ENCODE measurements at regions not wholly inside any gene's neighbourhood (a gene's known extent, or its start where the extent isn't known, plus 50 kb on each side); places are given as distances from the start of the nearest gene placed in this dataset.
"Not testable (repeated sequence)": the region's sequence is repeated elsewhere in the genome, so short reads cannot be mapped to it uniquely, and the experiment has no call there.

DNA sequence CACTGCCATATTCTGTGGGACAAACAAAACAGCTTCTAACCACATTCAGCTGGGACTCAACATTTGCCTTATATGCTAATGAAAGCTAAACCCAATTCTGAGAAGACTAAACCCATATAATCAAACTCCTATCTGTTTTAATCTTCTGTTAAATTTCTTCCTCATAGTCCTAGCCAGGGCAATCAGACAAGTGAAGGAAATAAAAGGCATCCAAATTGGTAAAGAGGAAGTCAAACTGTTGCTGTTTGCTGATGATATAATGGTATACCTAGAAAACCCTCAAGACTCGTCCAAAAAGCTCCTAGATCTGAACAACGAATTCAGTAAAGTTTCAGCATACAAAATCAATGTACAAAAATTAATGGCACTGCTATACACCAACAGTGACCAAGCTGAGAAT lies 157.1 kb downstream of the PHLDA1 start:
- no peak for DNase-seq

DNA sequence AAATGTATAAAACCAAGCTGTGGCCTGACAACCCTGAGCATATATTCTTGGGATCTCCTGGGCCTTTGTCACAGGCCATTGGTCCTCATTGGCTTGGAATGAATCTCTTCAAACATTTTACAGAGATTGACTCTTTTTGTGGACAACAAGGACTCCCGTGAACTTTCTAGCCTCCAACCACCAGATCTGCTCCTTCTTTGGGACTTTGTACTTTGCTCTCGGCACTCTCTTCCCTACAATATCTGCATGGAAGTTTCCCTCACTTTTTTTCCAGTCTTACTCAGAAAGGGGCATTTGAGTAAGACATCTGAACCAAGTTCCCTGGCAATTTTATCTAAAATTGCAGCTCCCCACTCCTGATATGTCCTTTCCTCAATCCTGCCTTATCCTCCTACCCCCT lies 158.8 kb downstream of the PHLDA1 start:
- no peak for DNase-seq

- DNase-seq = no peak
Measured at GRCh38 chr12:75870878-75871277, 160.7 kb downstream of the PHLDA1 start.

DNA sequence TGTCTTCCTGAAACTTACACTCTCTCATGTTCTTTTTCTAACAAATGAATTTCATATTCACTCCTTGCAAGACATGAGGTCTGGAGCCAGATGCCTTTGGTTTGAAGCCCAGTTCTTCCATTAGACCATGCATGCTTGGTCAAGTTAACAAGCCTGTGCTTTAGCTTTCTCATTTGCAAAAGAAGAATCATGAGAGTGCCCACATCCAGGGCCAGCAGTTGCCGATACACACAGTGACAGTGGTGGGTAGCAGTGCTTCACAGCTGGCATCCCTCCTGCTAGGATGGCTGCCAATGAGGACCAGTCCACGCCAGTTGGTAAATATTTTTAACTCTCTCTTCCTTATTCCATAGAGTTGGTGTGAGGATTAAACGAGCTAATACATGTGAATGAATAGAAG lies 163.1 kb downstream of the PHLDA1 start:
- peak in 32 of 58 donors; percentile 3 to 54 (median 20) for DNase-seq

DNA sequence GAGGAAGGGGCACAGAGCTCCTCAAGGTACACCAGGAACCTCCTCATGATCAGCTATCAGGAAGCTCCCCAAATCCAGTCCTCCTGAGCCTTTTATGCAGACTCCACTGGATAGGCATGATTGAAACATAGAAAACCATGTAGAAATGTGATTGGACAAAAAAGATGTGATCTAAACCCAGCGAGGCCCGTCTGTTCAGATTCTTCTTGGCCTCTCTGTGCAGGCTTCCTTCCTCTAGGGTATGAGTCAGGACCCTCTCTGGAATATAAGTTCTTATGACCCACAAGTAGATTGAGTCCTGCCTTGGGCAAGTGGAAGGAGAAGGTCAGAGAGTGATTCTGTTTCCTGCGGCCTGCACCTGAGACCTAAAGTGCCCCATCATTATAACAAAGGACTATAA lies 166.3 kb downstream of the PHLDA1 start:
- no peak for DNase-seq

DNA sequence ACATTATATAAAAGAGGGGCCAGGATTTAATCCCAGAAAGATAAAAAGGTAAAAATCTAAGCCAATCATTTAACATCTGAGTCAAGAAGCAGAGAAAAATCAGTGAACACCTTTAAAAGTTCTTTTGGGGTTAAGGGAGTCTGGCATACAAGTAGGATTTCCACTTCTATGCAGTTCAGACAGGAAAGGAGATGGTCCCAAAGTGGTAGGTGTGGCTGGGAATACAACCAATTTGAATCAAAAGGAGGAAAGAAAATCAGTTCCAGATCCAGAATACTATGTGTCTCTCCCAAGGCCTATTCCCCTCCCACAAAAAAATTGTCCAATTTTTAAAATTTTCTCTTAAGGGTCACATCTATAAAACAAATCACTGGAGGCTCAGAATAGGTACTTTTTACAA lies 167.4 kb downstream of the PHLDA1 start:
- no peak for DNase-seq

DNA sequence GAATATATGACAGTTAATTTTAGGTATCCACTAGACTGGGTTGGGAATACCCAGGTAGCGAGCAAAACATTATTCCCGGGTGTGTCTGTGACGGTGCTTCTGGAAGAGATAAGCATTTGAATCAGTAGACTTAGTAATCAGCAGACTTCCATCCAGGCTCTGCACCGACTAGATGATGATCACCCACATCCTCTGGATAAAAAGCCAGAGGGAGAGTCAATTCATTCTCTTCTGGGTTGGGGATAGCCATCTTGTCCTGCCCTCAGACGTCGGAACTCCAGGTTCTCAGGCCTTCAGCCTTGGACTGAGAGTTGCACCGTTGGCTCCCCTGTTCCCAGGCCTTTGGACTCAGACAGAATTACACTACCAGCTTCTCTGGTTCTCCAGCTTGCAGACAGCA lies 168.0 kb downstream of the PHLDA1 start:
- no peak for DNase-seq

DNA sequence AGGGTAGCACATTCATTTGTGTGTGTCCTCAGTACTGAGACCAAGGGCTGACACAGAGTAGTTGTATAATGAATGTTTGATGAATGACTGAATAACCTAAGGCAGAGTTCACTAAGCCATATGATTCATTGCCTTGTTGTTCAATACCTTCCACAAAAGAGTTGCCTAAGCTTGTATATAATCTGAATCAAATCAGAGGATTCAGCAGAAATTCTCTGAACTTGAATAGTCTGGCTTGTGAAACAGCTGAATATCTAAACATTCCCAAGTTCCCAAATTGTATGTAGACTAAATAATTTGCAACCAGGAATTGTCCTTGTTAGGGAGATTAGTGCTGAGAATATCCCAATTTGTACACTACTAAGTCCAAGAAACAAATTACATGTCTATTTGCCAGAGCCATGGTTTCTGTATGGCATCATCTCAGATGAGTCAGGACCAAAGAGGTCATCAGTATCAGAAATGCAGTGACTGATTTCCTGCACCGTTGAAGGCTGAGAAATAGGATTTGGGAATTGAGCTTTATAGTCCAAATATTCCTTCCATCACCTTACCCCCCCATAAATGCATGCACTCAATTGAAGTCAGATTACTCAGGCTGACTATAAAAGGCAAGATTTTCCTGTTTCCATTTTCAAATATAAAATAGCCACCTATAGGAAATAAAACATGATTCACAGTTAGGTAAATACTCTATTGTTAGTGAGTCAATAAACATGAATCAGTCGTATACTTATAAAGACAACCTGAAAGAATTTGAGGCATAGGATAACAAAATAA lies 168.7 kb downstream of the PHLDA1 start:
- no peak for DNase-seq

- no peak for DNase-seq
Measured at GRCh38 chr12:75859868-75860267, 171.7 kb downstream of the PHLDA1 start.

DNA sequence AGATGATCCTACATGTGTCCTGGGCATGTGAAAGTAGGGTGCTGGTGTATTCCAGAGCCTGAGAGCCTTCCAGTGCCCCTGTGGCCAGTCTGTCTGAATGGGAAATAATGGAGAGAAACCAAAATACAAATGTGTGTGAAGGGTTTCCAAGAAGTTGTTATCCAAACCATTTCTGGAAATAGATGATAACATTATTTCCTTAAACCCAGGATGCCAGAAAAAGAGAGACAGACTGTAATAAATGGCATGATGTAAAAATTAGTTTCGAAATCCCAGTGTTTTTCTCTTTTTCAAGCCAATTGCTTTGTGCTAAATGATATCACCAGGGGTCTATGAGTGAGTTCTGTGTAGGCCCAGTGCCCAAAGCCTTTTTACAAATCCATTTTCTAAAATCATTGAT lies 175.3 kb downstream of the PHLDA1 start:
- no peak for DNase-seq

- no peak for DNase-seq
Measured at GRCh38 chr12:75855360-75855759, 176.2 kb downstream of the PHLDA1 start.

GRCh38 chr12:75854681-75855309 lies 176.8 kb downstream of the PHLDA1 start:
- DNase-seq = no peak

DNA sequence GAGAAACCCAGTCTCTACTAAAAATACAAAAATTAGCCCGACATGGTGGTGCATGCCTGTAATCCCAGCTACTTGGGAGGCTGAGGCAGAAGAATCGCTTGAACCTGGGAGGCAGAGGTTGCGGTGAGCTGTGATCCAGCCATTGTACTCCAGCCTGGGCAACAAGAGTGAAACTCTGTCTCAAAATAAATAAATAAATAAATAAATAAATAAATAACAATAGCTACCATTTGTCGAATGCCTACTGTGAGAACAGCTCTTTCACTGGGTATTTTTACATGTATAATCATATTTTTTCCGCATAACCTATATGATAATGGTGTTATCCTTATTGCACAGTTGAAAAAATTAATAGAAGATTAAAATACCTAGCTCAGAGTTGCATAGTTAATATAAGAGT lies 177.4 kb downstream of the PHLDA1 start:
- DNase-seq = not testable (repeated sequence)

GRCh38 chr12:75853626-75854025 lies 177.9 kb downstream of the PHLDA1 start:
- DNase-seq = no peak

DNA sequence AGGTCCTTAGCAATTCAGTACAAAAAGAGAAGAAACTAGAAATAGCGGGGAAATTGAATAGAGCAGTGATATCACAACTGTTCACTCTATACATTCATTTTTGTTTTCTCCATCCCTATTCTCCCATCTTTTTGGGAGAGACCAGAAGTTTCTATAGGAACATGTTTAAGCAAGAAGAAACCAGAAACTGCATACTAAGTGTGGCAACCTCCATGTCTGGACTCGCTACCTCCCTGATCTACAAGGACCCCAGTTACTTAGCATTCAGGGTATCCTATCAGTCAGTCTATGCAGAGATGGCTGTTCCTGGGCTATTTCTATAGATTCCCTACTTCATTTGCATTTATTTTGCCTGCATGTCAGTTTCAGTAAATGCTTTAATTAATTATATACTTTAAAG lies 178.6 kb downstream of the PHLDA1 start:
- no peak for DNase-seq

DNA sequence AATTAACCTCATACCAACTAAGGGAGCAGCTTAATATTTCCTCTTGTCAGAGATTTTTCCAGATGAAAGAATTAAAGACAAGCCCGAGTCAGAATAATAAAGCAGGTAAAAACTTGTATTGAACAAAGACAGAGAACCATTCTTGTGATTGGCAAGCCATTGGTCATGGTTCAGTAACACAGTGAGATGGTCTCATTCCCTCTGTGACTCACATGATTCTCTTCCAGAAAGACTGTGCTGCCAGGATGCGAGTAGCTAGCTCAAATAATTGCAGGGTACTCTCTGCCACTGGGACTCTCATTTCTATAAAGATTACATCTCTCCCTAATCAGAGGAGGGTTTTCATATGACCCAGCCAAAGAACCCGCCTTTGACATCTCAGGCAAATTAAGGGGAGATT lies 179.4 kb downstream of the PHLDA1 start:
- no peak for DNase-seq

DNA sequence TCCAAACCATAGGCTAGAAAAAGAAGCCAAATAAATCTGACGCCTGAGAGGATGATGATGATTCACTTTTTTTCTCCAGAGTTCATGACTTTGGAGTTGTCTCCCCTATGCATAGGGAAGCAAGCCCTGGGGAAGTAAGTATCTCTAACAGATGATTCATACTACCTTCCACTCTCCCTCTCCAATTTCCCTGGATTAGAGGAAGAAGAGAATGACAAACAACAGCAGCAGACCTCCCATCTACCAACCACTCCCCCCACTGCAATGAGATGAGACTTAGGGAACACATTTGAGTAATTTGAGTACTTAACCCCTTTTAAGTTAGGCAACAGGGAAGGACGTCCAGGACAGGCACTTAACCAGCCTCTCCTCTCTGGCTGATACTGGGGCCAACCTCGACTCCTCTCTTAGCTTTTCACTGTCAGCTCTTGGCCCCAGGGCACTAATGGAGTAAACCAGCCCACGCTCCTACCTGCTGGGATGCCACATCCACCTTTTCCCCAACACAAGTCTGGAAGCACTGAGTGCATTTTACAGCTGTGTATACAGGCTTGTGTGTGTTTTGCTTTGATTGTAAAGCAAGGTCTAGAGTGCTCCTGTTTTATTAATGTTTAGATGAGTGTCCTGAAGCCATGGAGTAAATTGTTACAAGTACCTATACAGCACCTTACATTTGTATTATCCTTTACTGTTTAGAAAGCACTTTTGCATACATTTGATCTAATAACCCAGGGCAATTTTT lies 180.7 kb downstream of the PHLDA1 start:
- no peak for DNase-seq

- DNase-seq = no peak
Measured at GRCh38 chr12:75848961-75849360, 182.6 kb downstream of the PHLDA1 start.

- DNase-seq = peak in 28 of 58 donors; percentile 3 to 83 (median 15)
Measured at GRCh38 chr12:75848431-75848925, 183.1 kb downstream of the PHLDA1 start.

GRCh38 chr12:75846102-75846501 lies 185.5 kb downstream of the PHLDA1 start:
- no peak for DNase-seq

DNA sequence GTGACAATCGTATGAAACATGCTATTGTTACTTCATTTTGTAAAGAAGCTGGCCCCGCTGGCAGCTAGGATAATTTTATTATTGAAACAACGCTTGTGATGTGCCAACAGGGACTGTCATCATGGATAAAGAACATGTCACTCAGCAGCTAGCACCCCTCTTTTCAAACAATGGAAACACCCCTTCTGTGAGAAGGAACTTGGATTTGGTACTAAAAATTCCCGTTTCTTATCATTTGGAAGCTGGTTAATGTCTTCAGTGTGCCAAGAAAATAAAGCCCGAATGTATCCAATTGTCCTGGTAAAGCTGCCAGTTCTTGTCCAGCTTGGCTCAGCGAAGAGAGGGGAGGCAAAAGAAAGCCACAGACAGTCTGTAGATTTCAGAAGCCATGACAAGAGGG lies 186.6 kb downstream of the PHLDA1 start:
- no peak for DNase-seq

DNA sequence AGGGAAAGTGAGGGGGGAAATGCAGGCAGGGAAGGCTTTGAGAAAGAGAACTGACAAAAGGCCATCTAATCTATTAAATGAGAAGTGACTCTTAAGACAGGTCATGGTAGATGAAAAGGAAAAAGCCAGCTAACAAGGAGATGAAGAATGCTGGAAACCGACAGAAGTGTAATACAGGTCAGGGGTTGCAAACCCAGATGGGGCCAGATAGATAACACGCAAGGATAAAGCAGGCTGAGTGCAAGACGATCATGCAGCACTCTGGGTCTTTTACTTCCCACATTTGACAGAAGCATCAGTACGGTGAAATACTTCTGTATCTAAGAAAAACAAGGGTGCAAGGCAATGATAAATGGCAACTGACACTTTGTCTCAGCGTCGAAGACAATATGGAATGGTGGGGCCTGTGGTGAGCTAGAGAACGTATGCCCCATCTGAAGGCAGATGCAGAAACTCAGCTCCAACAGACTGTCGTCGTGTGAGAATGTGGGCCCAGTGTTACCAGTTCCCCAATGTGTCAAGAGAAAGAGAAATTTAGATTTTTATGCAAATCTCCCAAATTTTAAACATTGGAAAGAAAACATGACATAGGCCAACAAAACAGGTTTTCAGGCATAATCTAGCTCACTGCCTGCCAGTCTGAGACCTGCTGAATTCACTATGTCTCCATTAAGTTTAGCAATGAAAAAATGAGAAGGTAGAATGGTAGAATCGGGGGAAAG lies 187.4 kb downstream of the PHLDA1 start:
- no peak for DNase-seq

Data from anterior cingulate cortex (tissue), 58 donors.